Urothelium cell line (cell line): ENCODE measurements at regions not wholly inside any gene's neighbourhood (a gene's known extent, or its start where the extent isn't known, plus 50 kb on each side); places are given as distances from the start of the nearest gene placed in this dataset.
"Not testable (repeated sequence)": the region's sequence is repeated elsewhere in the genome, so short reads cannot be mapped to it uniquely, and the experiment has no call there.

Experiments
- DNase-seq: peaks from one replicate; pipeline ENCODE4 v3.0.0; 2011; ENCODE audit warnings: low spot score, mixed read lengths
- FAIRE-seq: peaks from 2 replicates; lab custom pipeline; 2011; peaks lifted over from hg19 to GRCh38; lab: Jason Lieb, UNC

DNA sequence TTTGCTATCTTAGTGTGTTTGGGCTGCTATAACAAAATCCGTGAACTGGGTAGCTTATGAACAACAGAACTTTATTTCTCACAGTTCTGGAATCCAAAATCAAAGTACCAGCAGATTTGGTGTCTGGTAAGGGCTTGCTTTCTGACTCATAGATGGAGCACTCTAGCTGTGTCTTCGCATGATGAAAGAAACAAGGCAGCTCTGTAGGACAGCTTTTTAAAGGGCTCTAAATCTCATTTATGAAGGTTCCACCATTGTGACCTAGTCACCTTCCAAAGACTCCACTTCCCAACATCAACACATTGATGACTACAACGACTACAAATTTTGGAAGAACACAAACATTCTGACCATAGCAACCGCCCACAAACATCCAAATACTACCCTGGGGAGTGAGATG lies 158.6 kb upstream of the LCORL start:
- DNase-seq (no peak), FAIRE-seq (no peak)

DNA sequence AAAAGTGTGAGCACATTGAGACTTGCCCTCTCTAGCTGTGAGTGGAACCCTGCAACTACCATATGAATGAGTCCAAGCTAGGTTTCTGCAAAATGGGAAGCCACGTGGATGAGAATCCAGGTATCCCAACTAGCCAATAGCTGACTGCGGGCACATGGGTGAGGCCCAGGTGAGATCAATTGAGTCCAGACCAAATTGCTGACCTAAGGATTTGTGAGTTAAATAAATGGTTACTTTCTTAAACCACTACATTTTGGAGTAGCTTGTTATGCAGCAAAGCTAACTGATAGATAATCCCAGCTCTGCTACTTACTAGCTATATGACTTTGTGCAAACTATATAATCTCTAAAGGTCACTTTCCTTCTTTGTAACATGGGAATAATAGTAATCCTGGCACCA lies 150.3 kb upstream of the LCORL start:
- no peak for FAIRE-seq
- no peak for DNase-seq

DNA sequence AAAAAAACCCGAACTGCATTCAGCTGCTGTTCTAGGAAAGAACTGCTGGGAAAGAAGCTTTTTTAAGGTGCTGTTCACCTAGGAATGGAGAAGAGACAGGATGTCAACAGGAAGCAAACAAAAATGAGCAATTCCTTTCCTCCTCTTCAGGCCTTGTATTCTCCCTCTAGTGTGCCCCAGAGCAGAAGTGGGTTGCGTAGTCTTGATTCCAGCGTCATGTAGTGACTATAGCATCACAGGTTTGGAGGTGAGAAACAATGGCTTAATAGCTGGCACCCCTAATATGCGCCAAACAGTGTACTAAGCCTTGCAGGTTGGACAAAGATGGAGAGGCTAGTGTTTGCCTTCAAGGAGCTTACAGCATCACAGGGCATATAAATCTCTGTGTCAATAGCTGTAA lies 146.3 kb upstream of the LCORL start:
- no peak for DNase-seq
- FAIRE-seq, result no peak

DNA sequence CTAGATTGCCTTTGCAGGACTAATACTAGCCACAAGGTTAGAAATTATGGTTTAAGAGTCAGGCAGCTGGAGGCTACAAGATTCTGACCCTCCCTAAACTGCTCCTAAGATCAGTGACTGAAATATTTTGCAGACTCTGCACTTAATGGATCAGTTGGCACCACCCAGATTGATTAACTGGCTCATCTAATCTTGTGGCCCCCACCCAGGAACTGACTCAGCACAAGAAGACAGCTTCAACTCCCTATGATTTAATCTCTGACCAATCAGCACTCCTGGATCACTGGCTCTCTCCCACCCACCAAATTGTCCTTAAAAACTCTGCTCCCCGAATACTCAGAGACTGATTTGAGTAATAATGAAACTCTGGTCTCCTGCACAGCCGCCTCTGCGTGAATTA lies 145.4 kb upstream of the LCORL start:
- FAIRE-seq (no peak), DNase-seq (no peak)

DNA sequence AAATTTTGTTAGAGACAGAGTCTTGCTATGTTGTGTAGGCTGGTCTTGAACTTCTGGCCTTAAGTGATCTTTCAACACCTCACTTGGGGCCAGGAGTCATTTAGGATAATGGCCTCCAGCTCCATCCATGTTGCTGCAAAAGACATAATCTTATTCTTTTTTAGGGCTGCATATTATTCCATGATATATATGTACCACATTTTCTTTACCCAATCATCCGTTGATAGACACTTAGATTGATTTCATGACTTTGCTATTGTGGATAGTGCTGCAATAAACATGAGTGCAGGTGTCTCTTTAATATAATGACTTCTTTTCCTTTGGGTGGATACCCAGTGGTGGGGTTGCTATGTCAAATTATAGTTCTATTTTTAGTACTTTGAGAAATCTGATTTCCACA lies 140.9 kb upstream of the LCORL start:
- FAIRE-seq, result no peak
- no peak for DNase-seq

DNA sequence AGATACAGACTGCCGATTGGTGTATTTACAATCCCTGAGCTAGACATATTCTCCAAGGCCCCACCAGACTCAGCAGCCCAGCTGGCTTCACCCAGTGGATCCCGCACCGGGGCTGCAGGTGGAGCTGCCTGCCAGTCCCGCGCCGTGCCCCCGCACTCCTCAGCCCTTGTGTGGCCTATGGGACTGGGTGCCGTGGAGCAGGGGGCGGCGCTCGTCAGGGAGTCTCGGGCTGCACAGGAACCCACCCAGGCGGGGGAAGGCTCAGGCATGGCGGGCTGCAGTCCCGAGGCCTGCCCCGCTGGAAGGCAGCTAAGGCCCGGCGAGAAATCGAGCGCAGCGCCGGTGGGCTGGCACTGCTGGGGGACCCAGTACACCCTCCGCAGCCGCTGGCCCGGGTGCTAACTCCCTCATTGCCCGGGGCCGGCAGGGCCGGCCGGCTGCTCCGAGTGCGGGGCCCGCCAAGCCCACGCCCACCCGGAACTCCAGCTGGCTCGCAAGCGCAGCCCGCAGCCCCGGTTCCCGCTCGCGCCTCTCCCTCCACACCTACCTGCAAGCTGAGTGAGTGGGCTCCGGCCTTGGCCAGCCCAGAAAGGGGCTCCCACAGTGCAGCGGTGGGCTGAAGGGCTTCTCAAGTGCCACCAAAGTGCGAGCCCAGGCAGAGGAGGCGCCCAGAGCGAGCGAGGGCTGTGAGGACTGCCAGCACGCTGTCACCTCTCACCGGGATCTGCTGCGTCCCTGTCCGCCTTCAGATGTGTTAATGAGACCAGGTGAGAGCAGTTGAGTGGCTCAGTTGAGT lies 137.8 kb upstream of the LCORL start:
- not testable (repeated sequence) for DNase-seq, FAIRE-seq

DNA sequence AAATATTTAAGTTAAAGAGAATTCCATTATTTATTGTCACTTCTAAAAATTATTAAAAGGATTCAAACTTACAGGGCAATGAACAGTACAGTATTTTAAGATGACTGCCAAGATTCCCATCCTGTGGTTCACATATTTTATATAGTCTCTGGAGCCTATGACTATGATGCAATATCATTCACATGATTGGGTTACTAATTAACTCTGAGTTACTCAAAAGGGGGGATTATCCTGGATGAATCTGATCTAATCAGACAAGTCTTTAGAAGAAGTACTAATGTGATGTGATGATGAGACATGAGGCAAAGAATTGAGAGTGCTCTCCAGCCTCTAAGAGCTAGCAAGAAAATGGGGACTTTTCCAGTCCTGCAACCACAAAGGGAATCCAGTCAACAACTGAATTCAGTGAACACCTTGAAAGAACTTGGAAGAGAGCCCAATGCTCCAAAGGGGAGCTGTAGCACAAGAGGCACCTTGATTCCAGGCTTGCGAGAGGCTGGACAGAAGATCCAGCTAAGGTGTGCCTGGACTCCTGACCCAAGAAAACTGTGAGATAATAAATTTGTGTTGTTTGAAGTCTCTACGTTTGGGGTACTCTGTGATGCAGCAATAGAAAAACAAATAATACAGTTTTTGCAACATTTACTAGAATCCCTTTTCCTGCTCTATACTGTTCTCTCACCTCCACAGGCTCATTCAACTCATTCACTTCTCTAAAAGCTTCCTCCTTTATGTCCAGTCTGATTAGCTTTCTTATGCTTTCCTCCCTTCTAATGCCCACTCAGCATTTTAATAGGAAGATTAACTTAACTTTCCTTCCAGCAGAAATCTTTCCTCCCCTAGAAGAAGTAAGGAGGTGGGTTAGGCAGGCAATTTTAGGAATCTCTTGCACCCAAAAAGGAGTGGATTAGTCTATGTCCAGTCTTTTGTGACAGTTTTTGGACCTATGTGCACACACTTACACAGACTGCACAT lies 133.8 kb upstream of the LCORL start:
- FAIRE-seq (no peak), DNase-seq (no peak)

DNA sequence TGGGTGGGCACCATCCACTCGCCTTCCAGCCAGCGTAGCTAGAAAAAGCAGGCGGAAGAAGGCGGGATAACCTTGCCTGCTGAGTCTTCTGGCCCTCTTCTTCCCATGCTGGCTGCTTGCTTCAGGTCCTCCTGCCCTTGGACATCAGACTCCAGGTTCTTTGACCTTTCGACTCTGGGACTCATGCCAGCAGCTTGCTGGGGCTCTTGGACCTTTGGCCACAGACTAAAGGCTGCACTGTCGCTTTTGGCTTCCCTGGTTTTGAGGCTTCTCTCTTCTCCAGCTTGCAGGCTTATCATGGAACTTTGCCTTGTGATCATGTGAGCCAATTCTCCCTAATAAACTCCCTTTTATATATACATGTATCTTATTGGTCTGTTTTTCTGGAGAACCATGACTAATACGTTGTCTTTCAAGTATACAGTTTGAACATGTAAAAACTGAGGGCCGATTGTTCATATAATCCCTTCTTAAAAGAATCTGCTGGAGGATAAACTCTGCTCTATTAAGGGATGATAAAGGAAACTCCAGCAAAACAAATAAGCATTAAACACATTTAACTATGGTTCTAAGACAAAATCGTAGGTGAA lies 116.6 kb upstream of the LCORL start:
- DNase-seq (no peak), FAIRE-seq (no peak)

DNA sequence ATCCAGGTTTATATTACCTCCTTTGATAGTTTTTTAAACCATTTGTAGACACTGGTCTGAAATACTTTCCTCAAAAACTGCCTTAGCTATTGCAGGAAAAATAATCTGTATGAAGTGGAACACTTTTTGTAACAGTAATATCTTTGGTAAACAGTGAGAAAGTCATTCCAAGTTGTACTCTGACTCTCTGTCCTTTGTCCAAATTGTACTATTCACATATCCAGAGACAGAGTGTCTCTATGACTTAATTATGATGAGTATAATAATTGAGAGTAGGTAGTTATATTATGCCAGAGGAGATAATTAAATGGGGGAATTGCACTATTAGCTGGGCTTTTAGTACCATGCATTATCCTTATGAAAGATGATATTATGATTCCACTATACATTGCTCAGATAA lies 112.6 kb upstream of the LCORL start:
- DNase-seq (no peak), FAIRE-seq (no peak)

DNA sequence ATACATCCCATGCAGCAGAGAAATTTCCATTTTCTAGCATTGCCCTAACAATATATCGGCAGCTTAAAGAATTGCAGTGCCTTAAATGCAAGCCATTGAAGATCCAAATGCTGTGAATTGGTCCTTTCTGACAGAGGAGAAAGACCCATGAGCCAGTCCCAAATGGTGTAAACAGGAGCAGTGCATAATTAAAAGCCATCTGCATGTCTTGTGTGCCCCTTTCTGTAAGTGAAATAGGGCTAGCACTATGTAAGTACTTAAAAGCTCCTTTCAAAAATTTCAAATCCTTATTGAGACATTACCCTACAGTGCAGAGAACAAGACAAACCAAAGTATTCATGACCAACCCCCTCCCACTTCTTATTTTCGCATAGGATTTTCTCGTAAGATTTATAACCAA lies 108.7 kb upstream of the LCORL start:
- FAIRE-seq (no peak), DNase-seq (no peak)

DNA sequence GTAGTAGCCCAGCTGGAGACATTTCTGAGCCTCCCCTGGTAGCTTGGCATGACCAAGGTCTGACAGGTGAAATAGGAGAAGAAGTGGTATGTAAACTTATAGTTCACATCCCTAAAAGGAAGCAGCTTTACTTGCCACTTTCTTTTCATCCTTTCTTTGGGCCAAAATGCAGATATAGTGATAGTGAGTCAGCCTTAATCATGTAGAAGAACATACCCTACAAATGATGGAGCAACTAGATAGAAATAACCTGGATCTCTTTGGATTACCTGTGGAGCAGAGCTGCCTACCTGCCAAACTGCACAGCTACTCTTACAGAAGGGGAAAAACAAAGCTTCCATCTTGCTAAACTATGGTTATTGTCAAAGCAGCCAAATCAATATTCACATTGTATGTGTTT lies 106.7 kb upstream of the LCORL start:
- no peak for DNase-seq
- no peak for FAIRE-seq

DNA sequence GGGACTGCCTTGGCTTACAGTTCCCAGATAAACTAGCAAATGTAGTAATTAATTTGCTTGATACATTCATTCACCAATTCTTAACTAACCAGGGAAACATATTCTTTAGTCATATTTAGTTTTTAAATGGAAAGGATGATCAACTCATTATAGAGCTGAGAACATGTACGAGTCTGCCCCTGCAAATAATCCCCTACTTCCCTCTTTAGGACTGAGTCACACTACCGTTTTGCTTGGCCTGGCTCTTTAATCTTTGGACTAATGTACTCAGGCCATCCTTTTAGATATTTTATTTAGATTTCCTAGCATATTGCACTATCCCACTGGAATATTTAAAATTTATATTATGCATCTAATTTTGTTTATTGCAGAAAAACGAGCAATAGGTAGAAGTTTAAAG lies 105.5 kb upstream of the LCORL start:
- DNase-seq (no peak), FAIRE-seq (no peak)

DNA sequence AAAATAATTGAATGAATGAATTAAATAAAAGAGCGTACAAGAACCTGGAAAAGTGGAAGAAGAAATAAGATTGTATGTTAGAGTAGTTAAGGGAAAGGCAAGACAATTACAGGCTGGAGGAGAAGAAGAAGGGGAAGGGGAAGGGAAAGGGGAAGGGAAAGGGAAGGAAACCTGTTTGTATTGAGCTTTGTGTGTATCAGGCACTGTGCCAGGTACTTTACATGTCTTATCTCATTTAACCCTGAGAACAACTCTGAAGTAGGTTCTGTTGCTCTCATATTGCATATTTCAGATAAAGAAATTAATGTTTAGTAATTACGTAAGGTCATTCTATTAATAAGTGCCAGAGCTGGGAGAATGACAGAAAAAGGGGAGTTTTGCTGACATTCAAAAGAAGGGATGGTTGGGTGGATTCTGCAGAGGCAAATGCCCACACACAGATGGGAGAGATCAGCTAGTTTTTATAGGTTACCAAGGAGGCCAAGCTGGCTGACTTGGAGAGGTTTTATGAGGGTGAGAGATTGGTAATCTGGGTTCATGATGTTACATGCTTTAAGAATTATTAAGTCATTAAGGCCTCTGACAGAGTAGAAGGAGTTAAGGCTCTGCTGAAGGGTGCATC lies 92.3 kb upstream of the LCORL start:
- DNase-seq, result no peak
- FAIRE-seq, result no peak

DNA sequence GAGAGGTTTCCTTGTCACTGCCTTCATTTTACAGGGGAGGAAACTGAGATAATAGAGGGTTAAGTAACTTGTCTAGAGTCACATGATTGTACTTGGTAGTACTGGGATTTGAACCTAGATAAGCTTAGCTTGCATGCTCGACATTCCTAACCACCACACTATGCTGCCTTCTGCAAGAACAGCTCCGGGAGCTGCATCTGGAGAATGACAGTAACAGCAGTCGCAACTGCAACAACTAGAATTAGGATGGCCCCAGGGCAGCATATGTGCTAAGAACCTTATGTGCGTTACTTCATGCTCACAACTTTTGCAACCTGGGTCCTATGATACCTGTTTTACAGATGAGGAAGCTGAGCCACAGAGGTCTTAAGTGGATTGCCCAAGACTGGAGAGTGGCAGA lies 89.5 kb upstream of the LCORL start:
- DNase-seq, result no peak
- no peak for FAIRE-seq

DNA sequence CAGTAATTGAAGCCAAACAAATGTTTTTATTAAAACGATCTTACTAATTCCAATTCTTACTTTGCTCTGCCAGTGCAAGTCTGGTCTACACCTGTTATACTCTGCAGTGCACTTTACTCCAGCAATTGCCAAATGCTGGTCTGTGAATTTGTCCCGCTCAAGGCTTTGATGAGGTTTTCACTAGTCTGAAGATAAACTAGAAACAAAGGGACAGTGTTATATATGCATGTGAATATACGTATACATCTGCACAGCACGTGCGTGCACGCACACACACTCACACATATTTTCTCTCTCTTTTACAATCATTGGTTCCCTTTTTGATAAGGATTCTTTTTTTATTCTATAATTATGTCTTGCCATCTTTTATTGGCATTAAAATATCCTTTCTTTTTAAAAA lies 88.5 kb upstream of the LCORL start:
- no peak for FAIRE-seq
- DNase-seq, result no peak

DNA sequence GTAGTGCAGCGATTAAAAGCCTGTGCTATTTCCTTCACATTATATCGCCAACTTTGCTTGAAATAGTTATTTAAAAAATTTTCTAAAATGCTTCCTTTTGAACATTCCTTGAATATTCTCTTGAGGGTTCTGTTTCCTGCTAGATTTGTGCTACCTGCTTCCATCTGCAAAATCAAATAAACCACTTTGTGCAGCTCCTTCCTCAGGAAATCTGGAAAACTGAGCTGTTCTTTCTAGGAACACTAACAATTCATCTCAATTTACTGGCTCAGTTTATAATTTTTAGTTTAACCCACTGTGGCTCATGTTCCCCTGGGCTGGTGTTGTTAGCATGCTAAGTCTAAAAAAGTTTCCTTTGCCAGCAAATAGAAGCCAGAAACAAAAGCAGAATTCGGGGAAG lies 88.1 kb upstream of the LCORL start:
- FAIRE-seq, result no peak

DNA sequence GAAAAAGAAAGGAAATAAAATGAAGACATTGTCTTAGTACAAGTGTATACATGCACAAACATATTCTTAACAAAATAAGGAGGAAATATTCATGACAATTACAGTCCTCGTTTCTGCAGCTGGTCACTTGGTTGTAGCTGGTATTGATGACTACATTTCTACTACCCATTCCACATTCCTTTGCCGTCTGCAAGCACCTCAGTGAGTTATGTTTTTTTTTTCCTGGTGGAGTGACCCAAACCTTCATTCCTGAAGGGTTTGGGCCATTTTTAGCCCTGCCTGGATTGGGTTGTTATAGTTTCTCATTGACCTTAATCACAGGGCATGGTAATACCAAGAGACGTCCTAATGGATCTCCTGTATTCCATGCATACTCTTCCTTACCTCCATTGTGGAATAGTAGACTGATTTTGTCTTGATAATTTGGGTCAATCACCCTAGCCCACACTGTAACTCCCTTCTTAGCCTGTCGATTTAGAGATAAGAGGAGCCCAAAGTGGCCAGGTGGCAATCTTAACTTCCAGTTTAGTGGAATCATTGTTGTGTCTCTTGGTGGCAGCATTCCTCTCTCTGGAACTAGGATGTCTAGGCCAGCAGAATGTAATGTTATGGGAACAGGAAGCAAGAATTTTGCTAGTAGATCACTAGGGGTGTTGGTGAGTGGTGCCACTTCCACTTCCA lies 86.4 kb upstream of the LCORL start:
- not testable (repeated sequence) for DNase-seq, FAIRE-seq

More for the DNA sequence above, 88.1 kb upstream of the LCORL start:
- no peak for DNase-seq

DNA sequence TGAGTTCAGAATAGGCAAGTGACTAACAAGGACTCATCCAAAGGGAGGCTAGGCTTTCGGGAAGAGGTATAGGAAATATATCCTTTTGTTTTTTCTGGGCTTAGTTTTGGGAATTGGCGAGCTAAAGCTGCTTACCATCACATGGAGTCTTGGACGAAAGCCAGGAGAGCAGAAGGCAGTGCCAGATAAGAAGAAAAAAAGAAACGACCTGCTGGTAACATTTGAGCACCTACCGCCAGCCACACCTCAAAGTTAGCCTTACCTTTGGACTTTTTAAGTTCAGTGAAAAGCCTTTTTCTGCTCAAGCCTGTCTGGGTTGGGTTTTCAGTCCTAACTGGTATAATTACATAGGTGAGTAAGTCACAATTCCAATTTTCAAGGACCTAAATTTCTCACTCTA lies 85.1 kb upstream of the LCORL start:
- FAIRE-seq (no peak), DNase-seq (no peak)

DNA sequence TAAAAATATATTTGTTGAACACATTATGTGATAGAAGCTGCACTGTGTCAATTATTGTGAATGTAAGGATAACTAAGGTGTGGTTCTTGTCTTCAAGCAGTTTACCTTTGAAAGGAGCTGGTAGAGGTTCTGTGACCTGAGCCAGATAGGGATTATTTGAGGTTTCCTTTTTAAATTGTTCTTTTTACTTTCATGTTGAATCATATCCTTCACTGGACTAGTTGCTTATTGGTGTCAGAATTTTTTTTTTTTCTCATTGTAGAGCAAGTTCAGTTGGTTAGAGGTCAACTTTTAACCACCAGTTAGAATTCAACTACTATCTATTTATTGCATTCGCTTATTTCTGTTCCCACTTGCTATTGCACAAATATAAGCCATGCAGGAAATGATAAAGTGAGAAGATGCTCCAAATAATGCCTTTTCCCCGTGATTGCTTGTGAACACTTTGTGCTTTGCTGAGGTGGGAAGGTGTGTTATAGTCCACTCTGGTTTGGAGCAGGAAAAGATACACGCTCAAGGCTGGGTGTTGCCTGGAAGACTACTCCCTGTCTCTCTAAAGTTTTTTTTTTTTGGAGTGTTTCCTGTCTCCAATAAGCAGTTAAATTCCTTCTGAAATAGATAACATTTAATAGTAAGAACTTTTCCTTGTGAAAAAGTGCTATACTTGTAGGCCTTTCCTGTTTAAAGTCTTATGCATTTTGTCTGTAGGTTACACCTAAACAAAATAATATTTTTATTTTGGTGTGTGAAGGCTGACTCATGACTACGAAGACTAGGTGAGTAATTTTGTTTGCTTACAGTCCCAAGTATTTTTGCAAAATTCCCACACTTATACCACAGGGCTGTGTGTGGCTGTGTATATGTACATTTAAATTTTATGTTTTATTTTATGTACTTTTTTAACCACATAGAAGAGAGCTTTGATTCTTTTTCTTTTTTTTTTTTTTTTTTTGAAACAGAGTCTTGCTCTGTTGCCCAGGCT lies 83.8 kb upstream of the LCORL start:
- FAIRE-seq (no peak), DNase-seq (no peak)
